CD4-positive, alpha-beta T cell (primary cell): ENCODE measurements at regions not wholly inside any gene's neighbourhood (a gene's known extent, or its start where the extent isn't known, plus 50 kb on each side); places are given as distances from the start of the nearest gene placed in this dataset.
"Not testable (repeated sequence)": the region's sequence is repeated elsewhere in the genome, so short reads cannot be mapped to it uniquely, and the experiment has no call there.

ENCODE experiments used
- ATAC-seq: fragments of 200-7000 bp; cut with Tn5 transposase; one replicate; pipeline ENCODE4 v1.10.0; 2022; ENCODE audit warnings: mild to moderate bottlenecking; ENCODE audit not compliant: poor library complexity
- CTCF ChIA-PET: fragments of 350-600 bp; sonication (Branson Sonifier 250); formaldehyde crosslinking; loops from one replicate; lab custom pipeline; 2021; ENCODE audit warnings: antibody characterized with exemption, inconsistent platforms; lab: Charles Lee
- POLR2A ChIA-PET: fragments of 350-600 bp; sonication (Branson Sonifier 250); formaldehyde crosslinking; loops from one replicate; lab custom pipeline; 2021; ENCODE audit warnings: antibody characterized with exemption, inconsistent platforms; lab: Charles Lee
- DNase-seq, 14 experiments: peaks; one replicate each; pipeline ENCODE4 v3.0.0-alpha.2; 2013 to 2020; ENCODE audit warnings: mixed read lengths in 2 of 14
- H3K27ac ChIP-seq, 2 donors: one replicate each; pipeline versions ENCODE4 v1.5.1 to v1.7.0; 2013; ENCODE audit warnings: low read length in 2 of 2, low read depth in 1 of 2, mild to moderate bottlenecking in 1 of 2
- H3K27me3 ChIP-seq, 2 experiments: 1 replicate in 1 of 2; 2 replicates in 1 of 2; pipeline versions ENCODE4 v1.6.1 to v1.7.0; 2013; ENCODE audit warnings: low read length in 2 of 2, control low read depth in 1 of 2, mild to moderate bottlenecking in 1 of 2, moderate library complexity in 1 of 2; ENCODE audit not compliant: insufficient read depth in 2 of 2, control insufficient read depth in 1 of 2
- H3K36me3 ChIP-seq: one replicate; pipeline ENCODE4 v1.6.1; 2013; ENCODE audit warnings: low read length, control low read depth; ENCODE audit not compliant: insufficient read depth
- H3K4me1 ChIP-seq: one replicate; pipeline ENCODE4 v1.6.1; 2013; ENCODE audit warnings: low read length, control low read depth; ENCODE audit not compliant: insufficient read depth
- H3K4me3 ChIP-seq: one replicate; pipeline ENCODE4 v1.5.1; 2013; ENCODE audit warnings: mild to moderate bottlenecking, low read length, moderate library complexity
- H3K9me3 ChIP-seq, 2 experiments: 1 replicate in 1 of 2; 2 replicates in 1 of 2; pipeline versions ENCODE4 v1.6.1 to v1.7.0; 2013; ENCODE audit warnings: low read length in 2 of 2, mild to moderate bottlenecking in 2 of 2, control low read depth in 1 of 2, moderate library complexity in 1 of 2; ENCODE audit not compliant: control insufficient read depth in 1 of 2, insufficient read depth in 1 of 2
- H3K27ac Mint-ChIP-seq: one replicate; pipeline ENCODE4 v1.8.0; 2020; ENCODE audit warnings: mixed read lengths
- H3K27me3 Mint-ChIP-seq: one replicate; pipeline ENCODE4 v1.8.0; 2021; ENCODE audit warnings: mixed read lengths
- H3K36me3 Mint-ChIP-seq: one replicate; pipeline ENCODE4 v1.8.0; 2021; ENCODE audit warnings: low read depth, mixed read lengths
- H3K4me1 Mint-ChIP-seq: one replicate; pipeline ENCODE4 v1.8.0; 2021; ENCODE audit warnings: low read depth, mixed read lengths
- H3K4me3 Mint-ChIP-seq: one replicate; pipeline ENCODE4 v1.8.0; 2020; ENCODE audit warnings: mild to moderate bottlenecking, mixed read lengths
- H3K9me3 Mint-ChIP-seq: one replicate; pipeline ENCODE4 v1.8.0; 2020; ENCODE audit warnings: mixed read lengths
- intact Hi-C, 2 experiments: fragments of 100-400 bp; cut with DNase I in 1 of 2; cut with micrococcal nuclease in 1 of 2; formaldehyde crosslinking; loops; one replicate each; pipeline versions ENCODE4 v1.15.1 to v1.9.0; 2023 to 2025; cut with DNase I, micrococcal nuclease

DNA sequence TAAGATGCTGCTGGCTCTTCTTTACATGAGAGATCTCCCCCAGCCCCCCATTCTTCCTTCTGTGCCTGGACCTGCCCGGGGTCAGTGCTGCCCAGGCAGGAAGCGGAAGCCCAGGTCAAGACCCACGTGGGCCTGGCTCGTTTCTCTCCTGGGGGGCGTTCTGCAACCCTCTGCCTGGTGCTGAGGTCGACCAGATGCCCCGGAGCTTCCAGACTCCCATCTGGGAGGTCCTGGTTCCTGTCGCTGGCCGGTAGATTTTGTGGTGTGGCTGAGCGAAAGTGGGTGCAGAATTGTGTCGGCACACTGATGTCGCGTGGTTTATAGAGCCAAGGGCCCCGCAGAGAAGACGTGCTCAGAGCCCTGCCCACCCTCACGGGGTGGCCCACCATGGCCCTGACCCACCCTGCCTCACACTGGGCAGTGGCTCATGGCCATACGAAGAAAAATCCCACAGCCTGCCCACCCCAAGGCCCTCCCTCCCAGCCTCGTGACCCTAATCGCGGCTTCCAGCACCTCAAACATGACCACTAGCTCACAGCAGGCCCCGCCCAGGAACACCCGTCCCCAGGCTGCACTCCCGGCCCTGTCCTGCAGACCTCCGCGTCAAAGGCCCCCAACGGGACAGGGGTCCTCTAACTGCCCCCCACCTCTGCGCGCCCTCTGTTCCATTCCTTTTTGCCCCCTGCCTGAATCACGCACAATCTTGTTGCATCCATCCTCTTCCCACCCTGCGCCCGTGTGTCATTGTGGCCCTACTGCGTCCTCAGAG lies 443.2 kb upstream of the ZNF722 start:
- H3K4me1 Mint-ChIP-seq, CTCF ChIA-PET, H3K4me1 ChIP-seq, H3K27ac ChIP-seq, H3K27me3 Mint-ChIP-seq, H3K4me3 ChIP-seq, H3K9me3 Mint-ChIP-seq, H3K27me3 ChIP-seq, POLR2A ChIA-PET, H3K36me3 Mint-ChIP-seq, H3K4me3 Mint-ChIP-seq, intact Hi-C loops, H3K36me3 ChIP-seq, ATAC-seq, DNase-seq, H3K27ac Mint-ChIP-seq: not testable (repeated sequence)
- H3K9me3 ChIP-seq: peaks cover 0 to 12% of the 10 kb centered on the region in 2 experiments

GRCh38 chr7:63556223-63556622 lies 442.4 kb upstream of the ZNF722 start:
- H3K36me3 ChIP-seq, H3K4me1 Mint-ChIP-seq, H3K9me3 Mint-ChIP-seq, H3K4me3 Mint-ChIP-seq, DNase-seq, POLR2A ChIA-PET, ATAC-seq, H3K27me3 ChIP-seq, H3K27ac Mint-ChIP-seq, H3K4me3 ChIP-seq, H3K4me1 ChIP-seq, H3K27ac ChIP-seq, H3K27me3 Mint-ChIP-seq, H3K36me3 Mint-ChIP-seq, intact Hi-C loops, CTCF ChIA-PET: not testable (repeated sequence)
- peaks cover 0 to 12% of the 10 kb centered on the region in 2 experiments for H3K9me3 ChIP-seq

- H3K4me3 Mint-ChIP-seq, H3K36me3 ChIP-seq, ATAC-seq, DNase-seq, H3K4me1 Mint-ChIP-seq, CTCF ChIA-PET, H3K36me3 Mint-ChIP-seq, H3K4me1 ChIP-seq, POLR2A ChIA-PET, H3K27me3 Mint-ChIP-seq, H3K27me3 ChIP-seq, intact Hi-C loops, H3K9me3 Mint-ChIP-seq, H3K4me3 ChIP-seq, H3K27ac Mint-ChIP-seq, H3K27ac ChIP-seq: not testable (repeated sequence)
- H3K9me3 ChIP-seq: peaks cover 0 to 21% of the 10 kb centered on the region in 2 experiments
These were observed 439.6 kb upstream of the ZNF722 start for GRCh38 chr7:63559016-63559415.

DNA sequence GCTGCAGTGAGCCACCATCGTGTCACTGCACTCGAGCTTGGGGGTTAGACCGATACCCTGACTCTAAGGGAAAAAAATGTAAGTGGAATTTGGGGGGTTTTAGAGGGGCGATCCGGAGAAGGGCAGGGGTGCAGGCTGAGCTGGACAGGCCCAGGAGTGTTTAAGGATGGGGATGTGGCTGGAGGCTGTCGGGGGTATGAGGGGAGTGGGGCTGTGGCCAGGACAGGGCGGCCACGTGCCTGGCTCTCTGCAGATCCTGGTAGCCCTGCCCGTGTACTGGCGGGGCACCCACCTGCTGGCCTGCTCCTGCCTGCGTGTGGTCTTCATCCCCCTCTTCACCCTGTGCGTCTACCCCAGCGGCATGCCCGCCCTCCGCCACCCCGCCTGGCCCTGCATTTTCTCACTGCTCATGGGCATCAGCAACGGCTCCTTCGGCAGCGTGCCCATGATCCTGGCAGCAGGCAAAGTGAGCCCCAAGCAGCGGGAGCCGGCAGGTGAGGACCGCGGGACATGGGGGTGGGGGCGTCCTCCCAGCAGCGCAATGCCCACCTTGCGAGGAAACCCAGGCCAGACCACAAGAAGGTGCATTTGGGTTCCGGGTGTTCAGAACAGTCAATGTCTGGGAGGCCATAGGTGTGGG lies 438.7 kb upstream of the ZNF722 start:
- H3K4me3 ChIP-seq, H3K27ac Mint-ChIP-seq, H3K4me1 ChIP-seq, H3K36me3 Mint-ChIP-seq, POLR2A ChIA-PET, H3K9me3 Mint-ChIP-seq, H3K27me3 ChIP-seq, DNase-seq, intact Hi-C loops, CTCF ChIA-PET, H3K36me3 ChIP-seq, H3K4me1 Mint-ChIP-seq, H3K27me3 Mint-ChIP-seq, H3K4me3 Mint-ChIP-seq, H3K27ac ChIP-seq, ATAC-seq: not testable (repeated sequence)
- peaks cover 0 to 24% of the 10 kb centered on the region in 2 experiments for H3K9me3 ChIP-seq

DNA sequence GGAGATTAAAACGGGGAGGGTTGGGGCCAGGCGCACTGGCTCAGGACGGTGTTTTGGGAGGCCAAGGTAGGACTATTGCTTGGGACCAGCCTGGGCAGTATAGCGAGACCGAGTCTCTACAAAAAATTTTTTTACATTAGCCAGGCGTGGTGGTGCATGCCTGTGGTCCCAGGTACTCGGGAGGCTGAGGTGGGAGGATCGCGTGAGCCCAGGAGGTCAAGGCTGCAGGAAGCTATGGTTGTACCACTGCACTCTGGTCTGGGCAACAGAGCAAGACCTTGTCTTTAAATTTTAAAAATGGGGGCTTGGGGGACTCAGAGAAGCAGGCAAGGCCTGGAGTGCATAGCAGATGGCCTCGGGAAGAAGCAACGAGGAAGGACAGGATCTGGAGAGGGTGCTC lies 436.7 kb upstream of the ZNF722 start:
- H3K4me3 Mint-ChIP-seq, ATAC-seq, H3K36me3 ChIP-seq, H3K4me1 ChIP-seq, POLR2A ChIA-PET, intact Hi-C loops, CTCF ChIA-PET, H3K36me3 Mint-ChIP-seq, H3K9me3 Mint-ChIP-seq, DNase-seq, H3K27me3 Mint-ChIP-seq, H3K27me3 ChIP-seq, H3K27ac ChIP-seq, H3K4me1 Mint-ChIP-seq, H3K27ac Mint-ChIP-seq, H3K4me3 ChIP-seq: not testable (repeated sequence)
- peaks cover 0 to 23% of the 10 kb centered on the region in 2 experiments for H3K9me3 ChIP-seq

DNA sequence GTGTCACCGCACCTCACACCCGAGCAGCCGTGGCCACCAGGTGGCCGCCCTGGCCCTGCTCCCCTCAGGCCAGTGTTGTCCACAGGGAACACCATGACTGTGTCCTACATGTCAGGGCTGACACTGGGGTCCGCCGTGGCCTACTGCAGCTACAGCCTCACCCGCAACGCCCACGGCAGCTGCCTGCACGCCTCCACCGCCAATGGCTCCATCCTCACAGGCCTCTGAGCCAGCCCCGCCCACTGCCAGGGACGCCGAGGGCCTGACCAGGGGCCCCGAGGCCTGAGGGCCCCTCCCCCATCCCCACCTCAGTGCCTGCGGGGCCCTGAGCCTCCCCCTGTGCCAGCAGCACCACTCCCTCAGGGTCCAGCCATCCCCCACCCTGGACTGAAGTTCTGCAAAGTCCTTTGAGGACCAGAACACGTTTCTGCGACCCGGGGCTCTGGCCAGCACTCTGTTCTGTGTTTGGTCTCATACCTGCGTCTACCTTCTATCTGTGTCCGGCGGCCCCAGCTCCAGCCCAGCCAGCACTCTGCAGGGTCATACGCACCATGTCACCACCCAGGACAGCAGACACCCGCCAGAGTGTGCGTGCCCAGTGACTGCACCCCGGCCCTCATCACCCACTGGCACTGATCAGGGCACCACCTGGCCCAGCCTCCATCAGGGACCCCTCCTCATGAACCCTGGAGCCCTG lies 436.1 kb upstream of the ZNF722 start:
- H3K4me1 Mint-ChIP-seq, H3K27me3 Mint-ChIP-seq, H3K27me3 ChIP-seq, H3K4me1 ChIP-seq, H3K27ac ChIP-seq, H3K9me3 Mint-ChIP-seq, H3K27ac Mint-ChIP-seq, DNase-seq, H3K36me3 ChIP-seq, H3K4me3 ChIP-seq, H3K36me3 Mint-ChIP-seq, CTCF ChIA-PET, POLR2A ChIA-PET, H3K4me3 Mint-ChIP-seq, ATAC-seq, intact Hi-C loops: not testable (repeated sequence)
- H3K9me3 ChIP-seq: peaks cover 0 to 27% of the 10 kb centered on the region in 2 experiments
